Mucosa of rectum (tissue), 2 donors: ENCODE measurements at regions not wholly inside any gene's neighbourhood (a gene's known extent, or its start where the extent isn't known, plus 50 kb on each side); places are given as distances from the start of the nearest gene placed in this dataset.

Experiments
- H3K27ac ChIP-seq, 2 donors: one replicate each; pipeline ENCODE4 v1.7.0; 2013; ENCODE audit warnings: inconsistent platforms in 2 of 2, low read depth in 2 of 2, low read length in 2 of 2
- H3K27me3 ChIP-seq, 2 donors: one replicate each; pipeline ENCODE4 v1.7.0; 2013; ENCODE audit warnings: low read length in 2 of 2; ENCODE audit not compliant: control insufficient read depth in 2 of 2, insufficient read depth in 2 of 2
- H3K36me3 ChIP-seq, 2 donors: one replicate each; pipeline ENCODE4 v1.7.0; 2013; ENCODE audit warnings: low read length in 2 of 2; ENCODE audit not compliant: control insufficient read depth in 2 of 2, insufficient read depth in 2 of 2
- H3K4me1 ChIP-seq, 2 donors: one replicate each; pipeline ENCODE4 v1.7.0; 2013; ENCODE audit warnings: low read length in 2 of 2, mild to moderate bottlenecking in 1 of 2; ENCODE audit not compliant: control insufficient read depth in 2 of 2, insufficient read depth in 2 of 2
- H3K4me3 ChIP-seq, 2 donors: one replicate each; pipeline ENCODE4 v1.7.0; 2013; ENCODE audit warnings: low read length in 2 of 2
- H3K9ac ChIP-seq, 2 donors: one replicate each; pipeline ENCODE4 v1.7.0; 2013; ENCODE audit warnings: low read length in 2 of 2, low read depth in 1 of 2, mild to moderate bottlenecking in 1 of 2
- H3K9me3 ChIP-seq, 2 donors: one replicate each; pipeline ENCODE4 v1.7.0; 2013; ENCODE audit warnings: low read length in 2 of 2; ENCODE audit not compliant: control insufficient read depth in 2 of 2
- donor health status: healthy.
- donor health status: Normal muscosa, but diverticular disease.

GRCh38 chr14:64639340-64639821, 64.8 kb upstream of the PLEKHG3 start:
- H3K4me3 ChIP-seq: no peak overlapping the region
- H3K27me3 ChIP-seq: no peaks in the 10 kb centered on the region
- H3K9me3 ChIP-seq: no peaks in the 10 kb centered on the region
- H3K9ac ChIP-seq: no peak overlapping the region
- peaks cover 4 to 8% of the 10 kb centered on the region in 2 donors for H3K4me1 ChIP-seq
- no peak overlapping the region for H3K27ac ChIP-seq
- H3K36me3 ChIP-seq: no peaks in the 10 kb centered on the region

GRCh38 chr14:64640839-64641238, 63.4 kb upstream of the PLEKHG3 start:
- peaks cover 4 to 8% of the 10 kb centered on the region in 2 donors for H3K4me1 ChIP-seq
- H3K9me3 ChIP-seq: no peaks in the 10 kb centered on the region
- H3K4me3 ChIP-seq: no peak overlapping the region
- H3K27ac ChIP-seq: no peak overlapping the region
- H3K27me3 ChIP-seq: no peaks in the 10 kb centered on the region
- H3K9ac ChIP-seq: no peak overlapping the region
- no peaks in the 10 kb centered on the region for H3K36me3 ChIP-seq

- Histone ChIP-seq H3K4me1 (peaks cover 0 to 2% of the 10 kb centered on the region in 2 donors), H3K9ac (no peak overlapping the region), H3K4me3 (no peak overlapping the region), H3K36me3 (no peaks in the 10 kb centered on the region), H3K9me3 (no peaks in the 10 kb centered on the region), H3K27ac (no peak overlapping the region), H3K27me3 (no peaks in the 10 kb centered on the region)
Measured at GRCh38 chr14:64641760-64642159, 62.5 kb upstream of the PLEKHG3 start.

GRCh38 chr14:64643709-64644108, 60.5 kb upstream of the PLEKHG3 start:
- Histone ChIP-seq H3K4me1 (peaks cover 0 to 2% of the 10 kb centered on the region in 2 donors), H3K9ac (no peak overlapping the region), H3K27ac (no peak overlapping the region), H3K36me3 (no peaks in the 10 kb centered on the region), H3K27me3 (no peaks in the 10 kb centered on the region), H3K9me3 (no peaks in the 10 kb centered on the region), H3K4me3 (no peak overlapping the region)

GRCh38 chr14:64644629-64645028, 59.6 kb upstream of the PLEKHG3 start:
- no peak overlapping the region for H3K27ac ChIP-seq

GRCh38 chr14:64645220-64645892, 58.9 kb upstream of the PLEKHG3 start:
- Histone ChIP-seq H3K27me3 (no peaks in the 10 kb centered on the region), H3K27ac (peak overlapping the region in 1 of 2 donors; percentile 32), H3K9me3 (no peaks in the 10 kb centered on the region), H3K4me3 (no peak overlapping the region), H3K4me1 (no peaks in the 10 kb centered on the region), H3K9ac (no peak overlapping the region), H3K36me3 (no peaks in the 10 kb centered on the region)

More at GRCh38 chr14:64644629-64645028, 59.6 kb upstream of the PLEKHG3 start:
- Histone ChIP-seq H3K9ac (no peak overlapping the region), H3K36me3 (no peaks in the 10 kb centered on the region), H3K9me3 (no peaks in the 10 kb centered on the region), H3K27me3 (no peaks in the 10 kb centered on the region), H3K4me3 (no peak overlapping the region), H3K4me1 (no peaks in the 10 kb centered on the region)

GRCh38 chr14:64646103-64646502, 58.1 kb upstream of the PLEKHG3 start:
- Histone ChIP-seq H3K27ac (peak overlapping the region in 1 of 2 donors; percentile 32), H3K9ac (no peak overlapping the region), H3K4me1 (no peaks in the 10 kb centered on the region), H3K36me3 (no peaks in the 10 kb centered on the region), H3K27me3 (no peaks in the 10 kb centered on the region), H3K9me3 (no peaks in the 10 kb centered on the region), H3K4me3 (no peak overlapping the region)

GRCh38 chr14:64649383-64649998, 54.7 kb upstream of the PLEKHG3 start:
- no peak overlapping the region for H3K27ac ChIP-seq

GRCh38 chr14:64653900-64654245, 50.4 kb upstream of the PLEKHG3 start:
- Histone ChIP-seq H3K4me1 (peaks cover 0 to 5% of the 10 kb centered on the region in 2 donors), H3K27ac (peak overlapping the region in 1 of 2 donors; percentile 15), H3K36me3 (no peaks in the 10 kb centered on the region), H3K9me3 (no peaks in the 10 kb centered on the region), H3K9ac (no peak overlapping the region), H3K4me3 (no peak overlapping the region), H3K27me3 (no peaks in the 10 kb centered on the region)

More at GRCh38 chr14:64649383-64649998, 54.7 kb upstream of the PLEKHG3 start:
- Histone ChIP-seq H3K27me3 (no peaks in the 10 kb centered on the region), H3K9me3 (no peaks in the 10 kb centered on the region), H3K4me1 (peaks cover 0 to 5% of the 10 kb centered on the region in 2 donors), H3K36me3 (no peaks in the 10 kb centered on the region), H3K9ac (no peak overlapping the region), H3K4me3 (no peak overlapping the region)

- Histone ChIP-seq H3K9me3 (no peaks in the 10 kb centered on the region), H3K4me3 (no peak overlapping the region), H3K27me3 (no peaks in the 10 kb centered on the region), H3K9ac (no peak overlapping the region), H3K27ac (peak overlapping the region in 1 of 2 donors; percentile 15), H3K4me1 (peaks cover 0 to 5% of the 10 kb centered on the region in 2 donors), H3K36me3 (no peaks in the 10 kb centered on the region)
Measured at GRCh38 chr14:64654246-64654900, 49.9 kb upstream of the PLEKHG3 start.
